Thymus (tissue), 11 donors: ENCODE measurements at regions not wholly inside any gene's neighbourhood (a gene's known extent, or its start where the extent isn't known, plus 50 kb on each side); places are given as distances from the start of the nearest gene placed in this dataset.

Experiments used
- DNase-seq, 9 donors: peaks; one replicate each; pipeline ENCODE4 v3.0.0-alpha.2; 2013; ENCODE audit warnings: low spot score in 9 of 9, low read depth in 6 of 9, missing footprints in 1 of 9
- H3K27ac ChIP-seq, 2 donors: one replicate each; pipeline ENCODE4 v1.5.1; 2013; ENCODE audit warnings: control low read depth in 1 of 2, low read depth in 1 of 2, low read length in 1 of 2, mild to moderate bottlenecking in 1 of 2, moderate library complexity in 1 of 2
- H3K27me3 ChIP-seq, 2 donors: one replicate each; pipeline ENCODE4 v1.5.1; 2013; ENCODE audit warnings: low read length in 1 of 2; ENCODE audit not compliant: control insufficient read depth in 2 of 2, insufficient read depth in 1 of 2
- H3K36me3 ChIP-seq, 2 donors: one replicate each; pipeline ENCODE4 v1.5.1; 2013; ENCODE audit warnings: low read length in 1 of 2, mild to moderate bottlenecking in 1 of 2, moderate library complexity in 1 of 2; ENCODE audit not compliant: control insufficient read depth in 2 of 2, insufficient read depth in 2 of 2
- H3K4me1 ChIP-seq, 2 donors: one replicate each; pipeline ENCODE4 v1.5.1; 2013; ENCODE audit warnings: low read length in 2 of 2; ENCODE audit not compliant: control insufficient read depth in 2 of 2, insufficient read depth in 2 of 2
- H3K4me3 ChIP-seq, 2 donors: one replicate each; pipeline ENCODE4 v1.5.1; 2013; ENCODE audit warnings: low read length in 2 of 2, control low read depth in 1 of 2, mild to moderate bottlenecking in 1 of 2
- H3K9me3 ChIP-seq, 2 donors: one replicate each; pipeline ENCODE4 v1.5.1; 2013; ENCODE audit warnings: low read length in 1 of 2, mild to moderate bottlenecking in 1 of 2; ENCODE audit not compliant: control insufficient read depth in 2 of 2, insufficient read depth in 1 of 2
- WGBS: extraction: QIAGEN DNeasy Blood & Tissue Kit; methylation state at CpG from one replicate; pipeline ENCODE4 v1.1.7; 2013; 5-methylcytosine and 5-hydroxymethylcytosine counted together
- donor health status: healthy.

DNA sequence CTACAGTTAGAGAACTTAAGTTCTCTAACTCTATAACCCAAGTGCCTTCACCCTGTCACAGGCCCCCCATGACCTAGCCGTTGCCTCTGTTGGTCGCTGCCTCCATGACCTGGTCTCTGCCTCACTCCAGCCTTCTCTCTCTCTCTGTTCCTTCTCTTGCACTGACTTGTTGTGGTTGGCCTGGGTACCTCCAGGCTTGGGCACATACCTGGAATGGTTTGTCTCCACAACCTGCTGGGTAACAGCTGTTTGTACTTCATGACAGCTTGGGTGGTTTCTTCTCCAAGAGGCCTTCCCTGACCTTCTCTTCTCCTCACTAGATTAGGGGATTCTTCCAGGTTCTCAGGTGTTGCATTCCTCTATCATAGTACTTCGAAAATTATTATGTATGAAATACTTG lies 371.6 kb upstream of the USP24 start:
- Histone ChIP-seq H3K4me1 (no peaks in the 10 kb centered on the region), H3K9me3 (no peaks in the 10 kb centered on the region), H3K27me3 (no peaks in the 10 kb centered on the region), H3K4me3 (no peak overlapping the region), H3K27ac (no peak overlapping the region), H3K36me3 (no peaks in the 10 kb centered on the region)
- DNase-seq, result no peak
- 95% methylated on average over 3 of the region's 3 CpGs for WGBS

GRCh38 chr1:55585402-55585792 lies 370.2 kb upstream of the USP24 start:
- Histone ChIP-seq H3K9me3 (no peaks in the 10 kb centered on the region), H3K27ac (no peak overlapping the region), H3K27me3 (no peaks in the 10 kb centered on the region), H3K36me3 (no peaks in the 10 kb centered on the region), H3K4me1 (no peaks in the 10 kb centered on the region), H3K4me3 (no peak overlapping the region)
- DNase-seq, result no peak
- WGBS, result 93% methylated on average over 3 of the region's 3 CpGs

GRCh38 chr1:55584526-55585401 lies 369.6 kb upstream of the USP24 start:
- WGBS, result 89% methylated on average over 2 of the region's 2 CpGs
- no peak overlapping the region for H3K27ac ChIP-seq
- no peaks in the 10 kb centered on the region for H3K4me1 ChIP-seq
- no peaks in the 10 kb centered on the region for H3K27me3 ChIP-seq
- H3K9me3 ChIP-seq, result no peaks in the 10 kb centered on the region
- DNase-seq, result no peak
- no peaks in the 10 kb centered on the region for H3K36me3 ChIP-seq
- no peak overlapping the region for H3K4me3 ChIP-seq

DNA sequence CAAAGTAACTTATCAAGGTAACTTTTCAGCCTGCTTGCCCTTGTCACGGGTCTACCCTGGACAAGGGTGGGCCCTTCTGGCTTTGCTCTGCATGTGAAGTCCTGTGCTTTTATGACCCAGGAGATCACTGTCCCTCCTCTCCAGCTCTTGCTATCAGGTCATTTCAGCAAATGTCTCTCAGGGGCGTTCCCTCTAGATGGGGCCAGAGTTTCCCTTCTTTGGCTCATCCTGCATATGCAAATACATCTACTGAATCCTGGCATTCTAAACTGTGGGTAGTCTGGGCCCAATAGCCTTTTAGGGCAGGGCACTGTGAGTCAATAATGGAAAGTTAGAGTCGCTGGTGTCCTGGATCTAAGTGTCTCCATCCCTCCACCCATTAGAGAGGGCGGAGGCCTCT lies 366.9 kb upstream of the USP24 start:
- 95% methylated on average over 4 of the region's 4 CpGs for WGBS
- DNase-seq, result no peak
- Histone ChIP-seq H3K36me3 (no peaks in the 10 kb centered on the region), H3K4me1 (no peaks in the 10 kb centered on the region), H3K27ac (no peak overlapping the region), H3K9me3 (no peaks in the 10 kb centered on the region), H3K27me3 (no peaks in the 10 kb centered on the region), H3K4me3 (no peak overlapping the region)

DNA sequence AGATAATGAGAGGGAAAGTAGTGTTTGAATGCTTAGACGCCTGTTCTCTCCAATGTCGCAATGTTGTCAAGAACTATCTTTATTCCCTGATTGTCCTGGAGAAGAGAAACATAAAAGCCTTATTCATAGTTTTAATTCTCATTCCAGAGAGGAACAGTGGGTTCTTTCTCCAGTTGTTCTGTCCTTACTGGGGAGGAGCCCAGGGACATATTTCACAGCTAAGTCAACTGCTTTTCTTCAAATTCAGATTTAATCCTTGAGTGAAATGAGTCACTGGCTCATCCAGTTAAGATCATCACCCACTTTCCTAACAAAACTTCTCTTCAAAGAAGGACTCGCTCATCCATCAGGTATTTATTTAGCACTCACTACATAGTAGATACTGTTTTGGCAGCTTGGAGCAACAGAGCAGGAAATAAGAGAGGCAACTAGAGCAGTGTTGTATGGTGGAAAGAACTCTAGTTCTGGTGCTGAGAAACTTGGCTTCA lies 365.7 kb upstream of the USP24 start:
- Histone ChIP-seq H3K4me3 (no peak overlapping the region), H3K36me3 (no peaks in the 10 kb centered on the region), H3K27ac (no peak overlapping the region), H3K9me3 (no peaks in the 10 kb centered on the region), H3K4me1 (no peaks in the 10 kb centered on the region), H3K27me3 (no peaks in the 10 kb centered on the region)
- DNase-seq, result no peak
- 93% methylated on average over 3 of the region's 3 CpGs for WGBS

DNA sequence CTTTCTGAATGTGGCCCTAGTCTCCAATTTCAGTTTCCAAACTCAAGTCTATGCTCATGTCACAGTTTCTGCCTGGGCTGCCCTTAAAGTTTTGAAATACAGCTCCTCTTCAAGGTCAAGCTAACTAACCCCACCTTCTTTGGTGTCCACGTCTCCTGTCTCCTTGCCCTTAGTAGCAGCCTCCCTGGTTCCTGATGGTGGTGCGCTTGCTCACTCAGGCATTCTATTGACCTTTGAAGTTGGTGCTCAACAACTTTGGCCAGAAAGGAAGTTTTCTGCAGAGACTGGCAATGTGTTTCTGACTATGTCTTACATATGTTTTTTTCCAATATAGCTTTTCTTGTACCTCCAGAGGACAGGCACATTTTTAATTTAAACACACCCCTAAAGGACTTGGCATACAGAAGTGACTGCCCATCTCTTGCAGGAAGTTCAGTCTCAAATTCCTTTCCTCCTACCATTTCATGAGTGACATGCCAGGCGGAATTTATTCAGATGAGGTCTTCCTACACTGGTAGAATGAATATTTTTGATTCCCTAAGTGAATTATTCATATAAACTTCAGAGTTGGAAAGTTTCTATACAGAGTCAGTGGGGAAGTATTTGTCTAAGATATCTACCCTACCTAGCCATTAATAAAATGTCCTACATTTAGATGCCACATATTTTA lies 364.3 kb upstream of the USP24 start:
- Histone ChIP-seq H3K4me3 (no peak overlapping the region), H3K27ac (no peak overlapping the region), H3K27me3 (no peaks in the 10 kb centered on the region), H3K4me1 (no peaks in the 10 kb centered on the region), H3K36me3 (no peaks in the 10 kb centered on the region), H3K9me3 (no peaks in the 10 kb centered on the region)
- DNase-seq, result no peak
- WGBS, result 94% methylated on average over 3 of the region's 3 CpGs

DNA sequence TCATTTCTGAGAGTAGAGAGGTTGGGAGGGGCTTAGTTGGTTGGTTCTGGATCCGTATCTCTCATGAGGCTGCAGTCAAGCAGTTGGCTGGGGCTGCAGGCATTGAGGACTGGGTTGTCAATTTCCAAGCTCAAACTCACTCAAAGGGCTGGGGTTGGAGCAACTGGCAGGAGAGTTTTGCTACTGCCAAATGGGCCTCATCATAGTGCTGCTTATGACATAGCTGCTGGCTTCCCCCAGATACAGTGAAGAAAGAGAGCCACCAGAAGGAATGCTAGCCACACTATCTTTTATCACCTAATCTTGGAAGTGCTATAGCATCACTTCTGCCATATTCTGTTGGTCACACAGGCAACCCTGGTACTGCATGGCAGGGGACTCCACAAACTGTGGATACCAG lies 363.5 kb upstream of the USP24 start:
- Histone ChIP-seq H3K36me3 (no peaks in the 10 kb centered on the region), H3K4me1 (no peaks in the 10 kb centered on the region), H3K27me3 (no peaks in the 10 kb centered on the region), H3K9me3 (no peaks in the 10 kb centered on the region), H3K4me3 (no peak overlapping the region), H3K27ac (no peak overlapping the region)
- no peak for DNase-seq
- 96% methylated on average over 1 of the region's 1 CpG for WGBS

GRCh38 chr1:55575571-55576279 lies 360.6 kb upstream of the USP24 start:
- H3K4me1 ChIP-seq, result no peaks in the 10 kb centered on the region
- no peak overlapping the region for H3K4me3 ChIP-seq
- H3K27ac ChIP-seq, result no peak overlapping the region
- 96% methylated on average over 4 of the region's 4 CpGs for WGBS
- DNase-seq, result no peak
- H3K36me3 ChIP-seq, result no peaks in the 10 kb centered on the region
- no peaks in the 10 kb centered on the region for H3K9me3 ChIP-seq
- no peaks in the 10 kb centered on the region for H3K27me3 ChIP-seq

DNA sequence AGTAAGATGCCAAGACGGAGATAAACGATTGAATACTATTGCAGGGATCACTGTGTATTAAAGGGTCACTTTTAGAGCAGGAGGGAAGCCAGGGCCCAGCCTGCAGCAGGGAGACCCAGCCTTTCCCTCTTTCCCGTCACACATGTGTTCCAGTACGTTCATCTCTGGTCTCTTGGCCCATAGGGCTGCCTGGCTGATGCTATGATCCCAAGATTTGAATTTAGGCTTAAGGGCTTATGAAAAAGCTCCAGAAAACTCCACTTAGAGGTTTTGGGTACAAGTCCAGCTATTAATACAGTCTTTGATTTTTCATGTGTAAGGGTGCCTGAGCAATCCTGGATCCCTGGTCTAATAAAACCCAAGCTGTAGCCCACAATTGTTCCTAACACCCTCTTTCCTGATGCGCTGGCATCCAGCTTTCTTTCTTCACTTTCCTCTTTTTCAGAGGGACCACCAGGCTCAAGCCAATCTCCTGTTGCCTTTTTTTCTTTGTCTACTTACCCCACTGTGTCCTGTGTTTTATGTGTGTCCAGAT lies 359.6 kb upstream of the USP24 start:
- WGBS, result 95% methylated on average over 5 of the region's 5 CpGs
- Histone ChIP-seq H3K4me1 (no peaks in the 10 kb centered on the region), H3K27ac (no peak overlapping the region), H3K4me3 (no peak overlapping the region), H3K27me3 (no peaks in the 10 kb centered on the region), H3K9me3 (no peaks in the 10 kb centered on the region), H3K36me3 (no peaks in the 10 kb centered on the region)
- no peak for DNase-seq
